Activated CD4-positive, alpha-beta T cell treated with anti-CD3 and anti-CD28 coated beads, Interleukin-2, Interleukin-4, amounts not matched to agents 100 ng/mL and 50 ng/mL, durations not matched to agents 16 hours and 8 hours (primary cell): ENCODE measurements at regions not wholly inside any gene's neighbourhood (a gene's known extent, or its start where the extent isn't known, plus 50 kb on each side); places are given as distances from the start of the nearest gene placed in this dataset.

Source experiments
- DNase-seq: peaks from one replicate; pipeline ENCODE4 v3.0.0-alpha.2; 2020; ENCODE audit warnings: low spot score

- DNase-seq: no peak
Measured at GRCh38 chr4:179582164-179582905, 2140.1 kb upstream of the AGA start.

- DNase-seq: no peak
Measured at GRCh38 chr4:179583221-179583620, 2141.0 kb upstream of the AGA start.

GRCh38 chr4:179584101-179584500 is 2141.9 kb upstream of the AGA start:
- DNase-seq: no peak

GRCh38 chr4:179585761-179586160 is 2143.5 kb upstream of the AGA start:
- DNase-seq: no peak

GRCh38 chr4:179586460-179586859 is 2144.2 kb upstream of the AGA start:
- no peak for DNase-seq

GRCh38 chr4:179595671-179596410 is 2153.6 kb upstream of the AGA start:
- DNase-seq: no peak

GRCh38 chr4:179596621-179597020 is 2154.4 kb upstream of the AGA start:
- no peak for DNase-seq

- DNase-seq: no peak
Measured at GRCh38 chr4:179597301-179597700, 2155.1 kb upstream of the AGA start.

GRCh38 chr4:179601671-179602070 is 2159.4 kb upstream of the AGA start:
- no peak for DNase-seq

- no peak for DNase-seq
Measured at GRCh38 chr4:179605196-179605595, 2163.0 kb upstream of the AGA start.

GRCh38 chr4:179607003-179607402 is 2164.8 kb upstream of the AGA start:
- DNase-seq: no peak

GRCh38 chr4:179615704-179616103 is 2173.5 kb upstream of the AGA start:
- no peak for DNase-seq

- no peak for DNase-seq
Measured at GRCh38 chr4:179618966-179619365, 2176.7 kb upstream of the AGA start.

- DNase-seq: no peak
Measured at GRCh38 chr4:179624768-179625181, 2182.5 kb upstream of the AGA start.

- DNase-seq: no peak
Measured at GRCh38 chr4:179625406-179625805, 2183.2 kb upstream of the AGA start.

GRCh38 chr4:179626687-179627086 is 2184.4 kb upstream of the AGA start:
- DNase-seq: no peak

- DNase-seq: no peak
Measured at GRCh38 chr4:179631321-179631720, 2189.1 kb upstream of the AGA start.

GRCh38 chr4:179634862-179635261 is 2192.6 kb upstream of the AGA start:
- no peak for DNase-seq

GRCh38 chr4:179662522-179662921 is 2220.3 kb upstream of the AGA start:
- DNase-seq: no peak

- no peak for DNase-seq
Measured at GRCh38 chr4:179663641-179664429, 2221.6 kb upstream of the AGA start.

- no peak for DNase-seq
Measured at GRCh38 chr4:179664430-179665027, 2222.3 kb upstream of the AGA start.

GRCh38 chr4:179666226-179666625 is 2224.0 kb upstream of the AGA start:
- DNase-seq: no peak
